ENCODE measurements at regions not wholly inside any gene's neighbourhood (a gene's known extent, or its start where the extent isn't known, plus 50 kb on each side); places are given as distances from the start of the nearest gene placed in this dataset.

DNA sequence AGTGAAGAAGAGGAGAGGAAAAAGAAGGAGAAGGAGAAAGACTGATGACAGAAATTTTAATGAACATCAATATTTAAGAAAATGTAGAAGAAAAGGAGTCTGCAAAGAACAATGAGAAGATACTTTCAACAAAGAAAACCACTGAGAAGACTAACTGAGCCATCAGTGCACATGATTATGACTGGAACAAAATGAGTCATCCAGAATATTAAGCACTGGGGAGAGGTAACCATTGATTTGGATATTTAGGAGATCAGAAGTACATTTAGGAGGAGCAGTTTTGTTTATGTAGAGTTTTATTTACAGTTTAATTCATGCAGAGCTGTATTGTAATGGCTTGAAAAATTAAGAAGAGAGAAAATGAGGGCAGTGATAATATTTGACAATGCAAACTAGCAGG is 159.1 kb downstream of the C12orf50 start:
- no peak overlapping the region for H3K4me3 ChIP-seq (ENCODE audit: low read length)
- DNase-seq (ENCODE audit: low read depth) = peak; percentile 19
- TF ChIP-seq, protein P1, sequence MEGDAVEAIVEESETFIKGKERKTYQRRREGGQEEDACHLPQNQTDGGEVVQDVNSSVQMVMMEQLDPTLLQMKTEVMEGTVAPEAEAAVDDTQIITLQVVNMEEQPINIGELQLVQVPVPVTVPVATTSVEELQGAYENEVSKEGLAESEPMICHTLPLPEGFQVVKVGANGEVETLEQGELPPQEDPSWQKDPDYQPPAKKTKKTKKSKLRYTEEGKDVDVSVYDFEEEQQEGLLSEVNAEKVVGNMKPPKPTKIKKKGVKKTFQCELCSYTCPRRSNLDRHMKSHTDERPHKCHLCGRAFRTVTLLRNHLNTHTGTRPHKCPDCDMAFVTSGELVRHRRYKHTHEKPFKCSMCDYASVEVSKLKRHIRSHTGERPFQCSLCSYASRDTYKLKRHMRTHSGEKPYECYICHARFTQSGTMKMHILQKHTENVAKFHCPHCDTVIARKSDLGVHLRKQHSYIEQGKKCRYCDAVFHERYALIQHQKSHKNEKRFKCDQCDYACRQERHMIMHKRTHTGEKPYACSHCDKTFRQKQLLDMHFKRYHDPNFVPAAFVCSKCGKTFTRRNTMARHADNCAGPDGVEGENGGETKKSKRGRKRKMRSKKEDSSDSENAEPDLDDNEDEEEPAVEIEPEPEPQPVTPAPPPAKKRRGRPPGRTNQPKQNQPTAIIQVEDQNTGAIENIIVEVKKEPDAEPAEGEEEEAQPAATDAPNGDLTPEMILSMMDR (conservative IDR thresholded peaks at IDR 0.05; ENCODE audit: low read depth, low read length) = no peak

DNA sequence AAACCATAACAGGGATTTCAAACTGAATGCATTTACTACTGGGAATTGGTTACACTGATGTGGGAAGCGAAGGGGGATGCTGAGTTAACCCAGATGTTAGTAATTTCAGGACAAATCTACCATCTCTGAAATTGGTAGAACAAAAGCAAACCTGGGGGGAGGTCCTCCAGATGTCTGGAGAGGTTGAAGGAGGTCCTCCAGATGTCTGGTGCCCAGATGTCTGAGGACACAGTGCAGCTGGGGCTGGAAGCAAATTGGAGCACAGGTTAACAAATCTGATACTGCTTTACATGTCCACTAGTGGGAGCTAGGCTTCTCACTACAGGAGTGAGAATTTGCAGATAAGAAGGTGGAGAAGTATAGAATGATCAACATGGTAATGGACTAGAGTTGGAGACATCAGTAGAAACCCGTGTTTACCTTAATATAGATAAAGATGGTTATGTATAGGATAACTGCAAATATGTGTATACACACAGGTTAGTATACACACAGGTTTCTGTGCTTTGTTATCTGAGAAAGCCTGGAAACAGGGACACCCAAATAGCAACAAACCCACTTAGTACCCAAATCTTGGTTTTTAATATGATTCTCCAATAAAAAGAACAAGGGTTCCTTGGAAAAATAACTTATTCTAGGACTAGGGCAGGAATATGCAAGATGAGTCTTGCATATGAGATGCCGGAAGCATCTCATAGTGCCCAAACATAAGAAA is 162.5 kb downstream of the C12orf50 start:
- H3K4me3 ChIP-seq (ENCODE audit: low read length) = no peak overlapping the region
- no peak for DNase-seq (ENCODE audit: low read depth)
- TF ChIP-seq, protein P1 (conservative IDR thresholded peaks at IDR 0.05; ENCODE audit: low read depth, low read length) = peak; percentile 52

DNA sequence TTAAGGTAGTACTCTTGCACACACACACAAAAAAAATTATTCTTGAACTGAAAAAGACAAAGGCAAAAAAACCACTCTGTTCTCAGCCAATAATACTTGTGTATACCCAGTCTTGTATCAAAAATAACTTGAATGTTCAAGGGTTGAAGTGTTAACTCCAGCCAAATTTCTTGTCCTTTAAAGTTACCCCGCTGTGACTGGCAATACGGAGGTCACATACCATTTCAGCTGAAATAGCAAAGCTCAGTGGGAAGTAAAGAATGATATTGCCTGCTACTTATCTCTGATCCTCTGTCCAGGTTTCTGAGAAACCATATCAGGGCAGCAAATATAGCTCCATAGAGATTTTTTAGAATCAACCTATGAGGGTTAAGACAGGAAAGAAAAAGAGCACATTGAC is 167.4 kb downstream of the C12orf50 start:
- no peak overlapping the region for H3K4me3 ChIP-seq (ENCODE audit: low read length)
- TF ChIP-seq, protein P1 (conservative IDR thresholded peaks at IDR 0.05; ENCODE audit: low read depth, low read length) = no peak
- DNase-seq (ENCODE audit: low read depth) = no peak

GRCh38 chr12:87853448-87854003 is 175.7 kb downstream of the C12orf50 start:
- no peak overlapping the region for H3K4me3 ChIP-seq (ENCODE audit: low read length)
- DNase-seq (ENCODE audit: low read depth) = no peak
- TF ChIP-seq, protein P1 (conservative IDR thresholded peaks at IDR 0.05; ENCODE audit: low read depth, low read length) = no peak

DNA sequence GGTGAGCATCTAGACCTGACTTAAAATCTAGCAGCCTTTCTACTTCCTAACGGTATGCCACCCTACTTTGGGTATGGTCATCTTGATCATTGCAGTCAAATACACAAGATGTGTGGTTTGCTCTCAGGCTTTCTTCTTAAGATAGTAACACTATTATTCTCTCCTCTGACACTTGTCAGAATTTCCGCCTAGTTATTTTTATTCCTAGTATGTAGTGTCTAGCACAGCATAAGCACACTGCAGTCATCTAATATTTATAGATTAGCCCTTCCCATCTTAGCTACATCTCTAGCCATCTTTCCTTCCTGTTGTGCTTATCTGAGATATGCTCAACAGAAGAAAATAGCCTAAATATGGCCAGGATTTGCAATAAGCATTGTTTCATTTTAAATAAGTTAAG is 180.1 kb downstream of the C12orf50 start:
- DNase-seq (ENCODE audit: low read depth) = no peak
- TF ChIP-seq, protein P1 (conservative IDR thresholded peaks at IDR 0.05; ENCODE audit: low read depth, low read length) = no peak
- no peak overlapping the region for H3K4me3 ChIP-seq (ENCODE audit: low read length)

DNA sequence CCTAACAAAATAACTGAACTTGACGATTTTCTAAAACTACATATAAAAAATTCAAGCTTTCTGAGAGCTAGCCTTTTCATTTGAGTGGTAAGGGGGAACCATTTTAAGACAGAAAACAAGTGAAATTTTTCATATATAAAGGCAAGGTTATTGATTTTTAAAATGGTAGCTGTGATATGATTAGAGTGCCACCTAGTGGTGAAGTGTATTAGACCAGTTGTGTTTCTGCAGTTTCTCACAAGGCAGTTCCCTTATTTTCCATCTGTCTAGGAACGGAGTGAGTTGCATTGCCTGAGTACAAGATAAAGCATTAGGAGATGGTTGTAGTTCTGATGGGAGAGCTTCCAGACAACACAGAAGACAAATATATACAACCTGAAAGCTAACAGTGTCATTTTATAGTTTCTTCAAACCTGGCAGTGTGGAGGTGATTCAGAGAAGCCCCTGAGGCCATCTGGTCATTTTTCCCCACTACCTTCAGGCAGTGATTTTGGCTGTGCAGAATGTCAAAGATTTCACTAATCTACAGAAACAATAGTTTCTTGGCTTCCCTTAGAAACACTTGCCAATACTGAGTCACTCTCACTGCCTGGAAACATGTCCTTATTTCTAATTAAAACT is 180.8 kb downstream of the C12orf50 start:
- DNase-seq (ENCODE audit: low read depth) = peak; percentile 37
- TF ChIP-seq, protein P1 (conservative IDR thresholded peaks at IDR 0.05; ENCODE audit: low read depth, low read length) = peak; percentile 67
- no peak overlapping the region for H3K4me3 ChIP-seq (ENCODE audit: low read length)

- DNase-seq (ENCODE audit: low read depth) = no peak
- H3K4me3 ChIP-seq (ENCODE audit: low read length) = no peak overlapping the region
- TF ChIP-seq, protein P1 (conservative IDR thresholded peaks at IDR 0.05; ENCODE audit: low read depth, low read length) = no peak
These were observed 182.1 kb downstream of the C12orf50 start for GRCh38 chr12:87847147-87847546.

All from retinal pigment epithelial cell (primary cell).